SK-N-SH (cell line): ENCODE measurements at regions not wholly inside any gene's neighbourhood (a gene's known extent, or its start where the extent isn't known, plus 50 kb on each side); places are given as distances from the start of the nearest gene placed in this dataset.

Experiments used
- CTCF ChIA-PET: fragments of 300-600, 350-600 bp; formaldehyde crosslinking; extraction: SDS; loops from one replicate; lab custom pipeline; 2021; lab: Yijun Ruan, JAX
- POLR2A ChIA-PET: fragments of 350-600 bp; sonication (Branson Sonifier 250); formaldehyde crosslinking; extraction: SDS; loops from one replicate; lab custom pipeline; 2020; ENCODE audit warnings: antibody characterized with exemption, inconsistent platforms; lab: Yijun Ruan, JAX
- DNase-seq: peaks from one replicate; pipeline ENCODE4 v3.0.0; 2012
- H2AFZ ChIP-seq: fragments of 200-600 bp; sonication (generic); 2 replicates; pipeline ENCODE4 v1.8.1; 2016; ENCODE audit warnings: antibody characterized with exemption, mild to moderate bottlenecking, low read depth
- H3F3A ChIP-seq: fragments of 200-600 bp; sonication (generic); replicated peaks from 2 replicates; pipeline ENCODE3; 2016; ENCODE audit warnings: antibody characterized with exemption, mild to moderate bottlenecking; ENCODE audit not compliant: insufficient read depth
- H3K27ac ChIP-seq, 2 experiments: fragments of 200-500 bp in 1 of 2; fragments of 200-600 bp in 1 of 2; sonication (Bioruptor generic) in 1 of 2; sonication (generic), shearing (Covaris generic) in 1 of 2; 2 replicates each; pipeline versions ENCODE4 v1.5.1 to v1.6.1; 2014 to 2016; ENCODE audit warnings: low read depth in 2 of 2, inconsistent platforms in 1 of 2, low read length in 1 of 2, mild to moderate bottlenecking in 1 of 2, mixed read lengths in 1 of 2
- H3K27me3 ChIP-seq: fragments of 200-600 bp; sonication (generic), shearing (Covaris generic); 2 replicates; pipeline ENCODE4 v1.6.1; 2016; ENCODE audit warnings: mixed run types; ENCODE audit not compliant: insufficient read depth
- H3K36me3 ChIP-seq, 2 experiments: fragments of 200-500 bp in 1 of 2; fragments of 200-600 bp in 1 of 2; sonication (Bioruptor generic) in 1 of 2; sonication (generic) in 1 of 2; replicated peaks in 1 of 2; 2 replicates each; pipeline versions ENCODE3 to v1.5.1; 2014 to 2016; ENCODE audit warnings: low read length in 1 of 2, mild to moderate bottlenecking in 1 of 2; ENCODE audit not compliant: insufficient read depth in 2 of 2, control insufficient read depth in 1 of 2
- H3K4me1 ChIP-seq, 2 experiments: fragments of 200-500 bp in 1 of 2; fragments of 200-600 bp in 1 of 2; sonication (Bioruptor generic) in 1 of 2; sonication (generic), shearing (Covaris generic) in 1 of 2; 2 replicates each; pipeline versions ENCODE4 v1.5.1 to v1.6.1; 2014 to 2016; ENCODE audit warnings: low read depth in 1 of 2, low read length in 1 of 2, mixed run types in 1 of 2; ENCODE audit not compliant: insufficient read depth in 2 of 2, control insufficient read depth in 1 of 2
- H3K4me2 ChIP-seq: fragments of 200-600 bp; sonication (generic), shearing (Covaris generic); 2 replicates; pipeline ENCODE4 v1.6.1; 2017; ENCODE audit warnings: mixed run types
- H3K4me3 ChIP-seq, 2 experiments: fragments of 200-500 bp in 1 of 2; fragments of 200-600 bp in 1 of 2; sonication (Bioruptor generic) in 1 of 2; sonication (generic), shearing (Covaris generic) in 1 of 2; 2 replicates each; pipeline versions ENCODE4 v1.5.1 to v1.8.1; 2014 to 2016; ENCODE audit warnings: low read depth in 2 of 2, inconsistent platforms in 1 of 2, low read length in 1 of 2, mild to moderate bottlenecking in 1 of 2, mixed read lengths in 1 of 2, moderate library complexity in 1 of 2
- H3K79me2 ChIP-seq: fragments of 200-600 bp; sonication (generic); 2 replicates; pipeline ENCODE4 v1.8.1; 2017; ENCODE audit warnings: mild to moderate bottlenecking; ENCODE audit not compliant: insufficient read depth
- H3K9ac ChIP-seq: fragments of 200-600 bp; sonication (generic); 2 replicates; pipeline ENCODE4 v1.6.1; 2017; ENCODE audit warnings: mixed run types
- H3K9me2 ChIP-seq: fragments of 200-600 bp; sonication (generic); 2 replicates; pipeline ENCODE4 v1.6.1; 2017; ENCODE audit warnings: mixed run types
- H3K9me3 ChIP-seq: fragments of 200-600 bp; sonication (generic); 2 replicates; pipeline ENCODE4 v1.6.1; 2017; ENCODE audit warnings: mixed run types, mild to moderate bottlenecking, moderate library complexity
- H4K20me1 ChIP-seq: fragments of 200-600 bp; sonication (generic); 2 replicates; pipeline ENCODE4 v1.6.1; 2017; ENCODE audit warnings: mild to moderate bottlenecking, mixed run types; ENCODE audit not compliant: insufficient read depth
- CTCF ChIP-seq: fragments of 200-600 bp; sonication (generic); IDR thresholded peaks from 2 replicates; pipeline ENCODE4 v1.6.1; 2017; ENCODE audit warnings: antibody characterized with exemption, mild to moderate bottlenecking, moderate library complexity
- EP300 ChIP-seq, 2 experiments: IDR thresholded peaks; 2 replicates each; pipeline versions ENCODE4 v1.4.0 to v1.6.1; 2012; ENCODE audit warnings: borderline replicate concordance in 1 of 2, low read depth in 1 of 2, low read length in 1 of 2
- FOSL2 ChIP-seq: IDR thresholded peaks from 2 replicates; pipeline ENCODE4 v1.4.0; 2012; ENCODE audit warnings: low read depth, mild to moderate bottlenecking, moderate library complexity, borderline replicate concordance
- FOXJ3 ChIP-seq: sonication (generic); formaldehyde crosslinking; IDR thresholded peaks from 2 replicates; pipeline ENCODE4 v1.5.1; 2020; ENCODE audit warnings: mild to moderate bottlenecking, missing genetic modification reagents
- FOXM1 ChIP-seq: IDR thresholded peaks from 2 replicates; pipeline ENCODE4 v1.4.0; 2012; ENCODE audit warnings: low read depth, mild to moderate bottlenecking
- GATA2 ChIP-seq: sonication (generic); formaldehyde crosslinking; IDR thresholded peaks from 2 replicates; pipeline ENCODE4 v1.5.0; 2020; ENCODE audit warnings: mild to moderate bottlenecking, missing genetic modification reagents
- IRF3 ChIP-seq: fragments of 150-350 bp; IDR thresholded peaks from 2 replicates; pipeline ENCODE4 v1.6.1; 2016; ENCODE audit warnings: mild to moderate bottlenecking, low read depth, low read length
- JUND ChIP-seq: IDR thresholded peaks from 2 replicates; pipeline ENCODE4 v1.4.0; 2012
- MEF2A ChIP-seq: IDR thresholded peaks from 2 replicates; pipeline ENCODE4 v1.4.0; 2012; ENCODE audit warnings: low read depth, borderline replicate concordance
- MXI1 ChIP-seq: IDR thresholded peaks from 2 replicates; pipeline ENCODE4 v1.6.1; 2012; ENCODE audit warnings: mild to moderate bottlenecking, low read depth, low read length, improper control_type of control experiment
- NFIC ChIP-seq: IDR thresholded peaks from 2 replicates; pipeline ENCODE4 v1.4.0; 2012; ENCODE audit warnings: borderline replicate concordance
- RAD21 ChIP-seq: IDR thresholded peaks from 2 replicates; pipeline ENCODE4 v1.6.1; 2012; ENCODE audit warnings: mild to moderate bottlenecking, low read length
- RCOR1 ChIP-seq: fragments of 150-350 bp; IDR thresholded peaks from 2 replicates; pipeline ENCODE4 v1.6.1; 2017; ENCODE audit warnings: antibody characterized with exemption, low read length
- RXRA ChIP-seq: IDR thresholded peaks from 2 replicates; pipeline ENCODE4 v1.4.0; 2012; ENCODE audit warnings: low read depth, mild to moderate bottlenecking, borderline replicate concordance
- SIN3A ChIP-seq: IDR thresholded peaks from 2 replicates; pipeline ENCODE4 v1.6.1; 2012; ENCODE audit warnings: low read depth, mild to moderate bottlenecking, low read length, moderate library complexity, borderline replicate concordance
- TAF1 ChIP-seq: IDR thresholded peaks from 2 replicates; pipeline ENCODE4 v1.6.1; 2012; ENCODE audit warnings: low read depth, mild to moderate bottlenecking, low read length, moderate library complexity, borderline replicate concordance
- TCF12 ChIP-seq: IDR thresholded peaks from 2 replicates; pipeline ENCODE4 v1.4.0; 2012
- TEAD4 ChIP-seq: IDR thresholded peaks from 2 replicates; pipeline ENCODE4 v1.4.0; 2012; ENCODE audit warnings: mild to moderate bottlenecking, borderline replicate concordance; ENCODE audit not compliant: insufficient read depth
- USF1 ChIP-seq: IDR thresholded peaks from 2 replicates; pipeline ENCODE4 v1.4.0; 2012; ENCODE audit warnings: low read depth, borderline replicate concordance
- USF2 ChIP-seq: fragments of 150-350 bp; IDR thresholded peaks from 2 replicates; pipeline ENCODE4 v1.6.1; 2017; ENCODE audit warnings: antibody characterized with exemption, low read length, low read depth, borderline replicate concordance
- YY1 ChIP-seq: IDR thresholded peaks from 2 replicates; pipeline ENCODE4 v1.4.0; 2012; ENCODE audit warnings: low read depth, mild to moderate bottlenecking
- ZBTB33 ChIP-seq: IDR thresholded peaks from 2 replicates; pipeline ENCODE4 v1.4.0; 2012; ENCODE audit warnings: low read depth, borderline replicate concordance
- WGBS: methylation state at CpG from one replicate; pipeline ENCODE4 v1.1.6; 2017; ENCODE audit warnings: low lambda C conversion rate; 5-methylcytosine and 5-hydroxymethylcytosine counted together

GRCh38 chr16:26959416-26960009 lies 107.2 kb upstream of the C16orf82 start:
- no peak overlapping the region for H2AFZ ChIP-seq
- H3K9me2 ChIP-seq: no peaks in the 10 kb centered on the region
- under 1% methylated on average over 5 of the region's 5 CpGs for WGBS
- no peak overlapping the region for H3K9ac ChIP-seq
- ChIA-PET CTCF (interaction anchor here (2.2 kb wide), 1 partner anchor 150 kb away, joined by 9 read pairs; no protein-coding TSS in a partner anchor), POLR2A (no interaction called here)
- no peak overlapping the region for H3K4me3 ChIP-seq
- H3K36me3 ChIP-seq: no peaks in the 10 kb centered on the region
- DNase-seq: no peak
- TF ChIP-seq EP300 (IDR thresholded peaks at IDR 0.05; ENCODE audit: borderline replicate concordance in 1 of 2, low read depth in 1 of 2, low read length in 1 of 2) (no peak), MEF2A (no peak), TAF1 (no peak), GATA2 (CRISPR knock-in tag) (no peak), RAD21 (no peak), FOSL2 (no peak), TEAD4 (no peak), ZBTB33 (no peak), USF2 (no peak), NFIC (no peak), RXRA (no peak)
- no peaks in the 10 kb centered on the region for H3K79me2 ChIP-seq
- no peaks in the 10 kb centered on the region for H3K4me1 ChIP-seq
- H3K27ac ChIP-seq: no peak overlapping the region
- no peaks in the 10 kb centered on the region for H3F3A ChIP-seq
- no peaks in the 10 kb centered on the region for H4K20me1 ChIP-seq
- no peaks in the 10 kb centered on the region for H3K27me3 ChIP-seq
- no peaks in the 10 kb centered on the region for H3K9me3 ChIP-seq
- H3K4me2 ChIP-seq: no peak overlapping the region

- no peak overlapping the region for H3K4me3 ChIP-seq
- no peaks in the 10 kb centered on the region for H3F3A ChIP-seq
- CTCF ChIA-PET: interaction anchor here (2.2 kb wide), 1 partner anchor 149 kb away, joined by 9 read pairs; no protein-coding TSS in a partner anchor
- TF ChIP-seq IRF3 (no peak), TCF12 (no peak), SIN3A (no peak), FOXJ3 (CRISPR knock-in tag) (no peak), RXRA (no peak), MXI1 (no peak), USF1 (no peak), EP300 (IDR thresholded peaks at IDR 0.05; ENCODE audit: borderline replicate concordance in 1 of 2, low read depth in 1 of 2, low read length in 1 of 2) (no peak), TEAD4 (no peak), GATA2 (CRISPR knock-in tag) (no peak), MEF2A (no peak), YY1 (no peak), JUND (no peak), NFIC (no peak), FOXM1 (no peak), CTCF (no peak), RAD21 (no peak), RCOR1 (no peak)
- TF ChIP-seq, all 33 proteins: peak for 0
- H3K9me3 ChIP-seq: no peaks in the 10 kb centered on the region
- no peaks in the 10 kb centered on the region for H3K36me3 ChIP-seq
- no peaks in the 10 kb centered on the region for H3K9me2 ChIP-seq
- no peak overlapping the region for H3K9ac ChIP-seq
- DNase-seq: no peak
- no peaks in the 10 kb centered on the region for H4K20me1 ChIP-seq
- H3K79me2 ChIP-seq: no peaks in the 10 kb centered on the region
- H3K4me2 ChIP-seq: no peak overlapping the region
- H3K27me3 ChIP-seq: no peaks in the 10 kb centered on the region
- POLR2A ChIA-PET: no interaction called here
- no peaks in the 10 kb centered on the region for H3K4me1 ChIP-seq
- no peak overlapping the region for H2AFZ ChIP-seq
- no peak overlapping the region for H3K27ac ChIP-seq
Observed at GRCh38 chr16:26961459-26961858, 105.3 kb upstream of the C16orf82 start.
